H54 (cell line): ENCODE measurements at regions not wholly inside any gene's neighbourhood (a gene's known extent, or its start where the extent isn't known, plus 50 kb on each side); places are given as distances from the start of the nearest gene placed in this dataset.

Source experiments
- DNase-seq: peaks from one replicate; pipeline ENCODE4 v3.0.0; 2011; ENCODE audit warnings: low spot score, mixed read lengths; ENCODE audit not compliant: insufficient read length
- FAIRE-seq: peaks from 3 replicates; lab custom pipeline; 2011; peaks lifted over from hg19 to GRCh38; lab: Jason Lieb, UNC
- POLR2A ChIP-seq: IDR thresholded peaks from 2 replicates; pipeline ENCODE4 v1.6.1; 2011; ENCODE audit warnings: low read depth, mild to moderate bottlenecking, low read length

DNA sequence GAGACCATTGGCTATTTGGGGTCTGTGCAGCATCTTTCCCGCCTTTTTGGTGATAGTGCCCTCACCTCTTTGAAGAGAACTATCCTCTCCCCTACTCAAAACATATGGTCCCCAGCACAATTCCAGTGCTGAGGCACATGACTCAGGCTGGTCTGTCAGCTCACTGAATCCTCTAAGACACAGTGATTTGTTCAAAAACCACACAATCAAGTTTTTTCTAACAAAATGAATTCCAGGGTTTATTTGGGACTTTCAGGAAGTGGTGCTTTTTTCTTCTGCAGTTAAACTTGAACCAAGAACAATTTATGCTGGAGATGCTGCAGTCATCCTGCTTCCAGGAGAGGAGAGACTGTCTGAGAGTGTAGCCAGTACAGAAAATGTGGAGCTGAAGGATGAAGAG is 142.5 kb upstream of the LMCD1 start:
- FAIRE-seq (no peak), DNase-seq (no peak)
- no peak for TF ChIP-seq POLR2A

DNA sequence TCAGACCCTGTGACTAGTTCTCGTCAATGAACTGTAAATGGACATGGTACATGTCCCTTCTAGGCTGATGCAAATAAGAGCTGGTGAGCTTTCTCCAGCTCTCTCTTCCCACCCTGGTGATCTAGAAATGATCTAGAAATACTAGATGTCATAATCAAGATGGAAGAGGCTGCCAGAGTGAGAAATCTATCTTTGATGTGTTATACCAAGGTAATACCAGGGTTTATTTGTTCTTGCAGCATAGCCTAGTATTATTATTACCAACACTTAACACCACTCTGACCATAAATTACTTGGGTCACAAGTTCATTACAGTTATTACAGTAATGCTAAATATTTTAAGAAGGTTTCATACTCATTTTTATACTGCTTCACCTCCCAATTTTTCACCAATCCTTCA is 138.4 kb upstream of the LMCD1 start:
- no peak for FAIRE-seq
- no peak for DNase-seq
- no peak for TF ChIP-seq POLR2A

DNA sequence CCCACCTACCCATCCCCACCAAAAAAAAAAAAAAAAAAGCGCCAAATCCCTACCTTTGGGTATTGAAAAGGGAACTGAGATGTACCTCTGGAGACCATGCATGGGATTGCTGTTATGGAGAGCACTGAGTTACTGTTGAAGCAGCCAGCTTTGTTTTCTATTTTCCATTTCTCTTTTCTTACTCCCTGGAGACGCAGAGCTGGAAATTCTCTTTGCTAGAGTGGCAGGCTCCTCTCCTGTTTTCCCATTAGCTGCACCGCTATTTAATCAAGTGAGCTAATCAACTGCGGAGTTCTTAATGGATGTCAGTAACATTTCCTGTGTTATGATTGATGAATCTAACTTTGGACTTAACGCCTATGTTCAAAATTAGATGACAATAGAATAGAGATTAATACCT is 136.1 kb upstream of the LMCD1 start:
- TF ChIP-seq POLR2A, result no peak
- no peak for FAIRE-seq
- DNase-seq, result no peak

DNA sequence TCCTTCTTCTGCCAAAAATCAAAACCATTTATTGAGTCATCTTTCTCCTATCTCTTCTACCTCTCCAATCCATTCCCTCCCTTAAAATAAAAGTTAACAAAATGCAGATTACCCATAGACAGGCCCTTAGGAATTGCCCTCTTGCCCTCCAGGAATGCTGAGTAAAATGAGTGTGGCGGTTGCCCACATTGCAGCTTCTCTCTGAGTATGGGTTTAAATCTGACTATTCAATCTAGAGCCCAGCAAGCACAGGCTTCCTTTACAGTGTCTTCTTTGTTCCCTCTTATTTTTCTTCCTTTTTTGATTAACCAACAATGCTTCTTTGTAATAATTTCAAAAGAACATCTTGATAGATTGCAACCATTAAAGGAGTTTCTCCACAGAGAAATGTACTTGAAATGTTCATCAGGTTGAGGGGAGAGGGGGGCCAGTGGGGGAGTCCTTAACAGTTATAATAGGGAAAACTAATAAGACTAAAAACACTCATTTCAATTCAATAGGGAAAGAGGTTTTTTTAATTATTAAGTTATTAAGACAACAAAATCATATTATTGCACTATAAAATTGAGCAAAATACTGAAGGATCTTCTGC is 135.3 kb upstream of the LMCD1 start:
- no peak for FAIRE-seq
- DNase-seq, result no peak
- TF ChIP-seq POLR2A, result no peak

DNA sequence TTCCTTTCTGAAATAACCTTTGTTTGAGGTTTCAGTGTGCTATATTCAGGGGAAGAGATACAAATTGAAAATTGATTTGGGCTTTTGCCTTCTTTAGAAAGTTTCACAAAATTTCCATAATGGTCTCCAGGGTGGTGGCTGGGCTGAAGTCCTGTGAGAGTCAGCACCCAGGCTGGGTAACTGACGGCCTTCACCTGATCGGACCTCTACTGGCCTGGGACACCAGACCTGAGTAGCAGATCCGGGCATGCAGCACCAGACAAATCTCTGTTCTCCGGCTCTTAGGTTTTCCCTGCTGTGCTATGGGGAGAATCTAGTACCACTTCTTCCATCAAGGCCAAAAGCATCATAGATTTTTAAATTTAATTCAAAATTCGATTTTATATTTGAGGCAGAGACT is 133.0 kb upstream of the LMCD1 start:
- DNase-seq, result no peak
- FAIRE-seq, result no peak
- no peak for TF ChIP-seq POLR2A

DNA sequence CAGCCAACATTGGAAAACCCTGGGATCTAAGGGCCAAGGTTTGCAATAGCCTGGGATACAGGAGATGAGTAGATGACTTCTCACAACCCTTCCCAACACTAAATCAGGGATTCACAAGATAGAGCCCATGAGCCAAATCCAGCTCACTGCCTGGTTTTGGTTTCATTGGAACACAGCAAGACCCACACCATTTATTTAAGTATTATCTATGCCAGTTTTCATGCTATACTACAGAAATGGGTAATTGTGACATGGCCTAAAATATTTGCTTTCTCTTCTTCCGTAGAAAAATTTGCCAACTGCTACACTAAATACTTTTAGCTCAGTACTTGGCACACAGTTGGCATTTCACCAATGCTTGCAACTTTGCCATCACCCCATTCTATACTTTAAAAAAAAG is 132.0 kb upstream of the LMCD1 start:
- no peak for FAIRE-seq
- no peak for TF ChIP-seq POLR2A
- no peak for DNase-seq

DNA sequence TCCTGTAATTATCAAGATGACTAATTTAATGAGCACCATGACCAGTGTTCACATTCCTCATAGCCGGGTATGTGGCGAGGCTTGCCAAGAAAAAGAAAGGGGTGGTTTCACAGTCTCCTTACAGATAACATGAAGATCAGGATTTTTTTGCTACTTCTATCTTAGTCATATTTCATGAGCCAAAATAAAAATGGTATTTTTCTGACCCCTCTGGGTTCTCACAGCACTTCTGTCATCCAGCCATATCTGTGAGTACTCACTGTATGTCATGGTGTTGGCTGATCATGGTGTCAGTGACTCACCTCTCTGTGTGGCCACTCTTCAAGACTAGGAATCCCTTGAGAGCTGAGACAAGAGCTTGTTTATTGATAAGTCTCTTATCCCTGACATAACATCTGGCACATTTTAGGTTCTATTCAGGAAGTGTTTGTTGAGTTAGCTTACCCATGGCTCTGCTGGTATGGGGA is 130.5 kb upstream of the LMCD1 start:
- no peak for FAIRE-seq
- DNase-seq, result no peak
- TF ChIP-seq POLR2A, result no peak

DNA sequence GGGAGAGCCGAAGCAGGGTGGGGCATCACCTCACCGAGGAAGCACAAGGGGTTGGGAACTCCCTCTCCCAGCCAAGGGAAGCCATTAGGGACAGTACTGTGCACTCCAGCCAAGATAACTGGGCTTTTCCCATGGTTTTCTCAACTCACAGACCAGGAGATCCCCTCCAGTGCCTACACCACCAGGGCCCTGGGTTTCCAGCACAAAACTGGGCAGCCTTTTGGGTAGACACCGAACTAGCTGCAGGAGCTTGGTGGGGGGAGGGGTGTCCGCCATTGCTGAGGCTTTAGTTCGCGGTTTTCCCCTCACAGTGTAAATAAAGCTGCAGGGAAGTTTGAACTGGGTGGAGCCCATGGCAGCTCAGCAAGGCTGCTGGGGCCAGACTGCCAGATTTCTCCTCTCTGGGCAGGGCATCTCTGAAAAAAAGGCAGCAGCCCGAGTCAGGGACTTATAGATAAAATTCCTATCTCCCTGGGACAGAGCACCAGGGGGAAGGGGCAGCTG is 129.6 kb upstream of the LMCD1 start:
- no peak for FAIRE-seq
- no peak for DNase-seq
- no peak for TF ChIP-seq POLR2A

DNA sequence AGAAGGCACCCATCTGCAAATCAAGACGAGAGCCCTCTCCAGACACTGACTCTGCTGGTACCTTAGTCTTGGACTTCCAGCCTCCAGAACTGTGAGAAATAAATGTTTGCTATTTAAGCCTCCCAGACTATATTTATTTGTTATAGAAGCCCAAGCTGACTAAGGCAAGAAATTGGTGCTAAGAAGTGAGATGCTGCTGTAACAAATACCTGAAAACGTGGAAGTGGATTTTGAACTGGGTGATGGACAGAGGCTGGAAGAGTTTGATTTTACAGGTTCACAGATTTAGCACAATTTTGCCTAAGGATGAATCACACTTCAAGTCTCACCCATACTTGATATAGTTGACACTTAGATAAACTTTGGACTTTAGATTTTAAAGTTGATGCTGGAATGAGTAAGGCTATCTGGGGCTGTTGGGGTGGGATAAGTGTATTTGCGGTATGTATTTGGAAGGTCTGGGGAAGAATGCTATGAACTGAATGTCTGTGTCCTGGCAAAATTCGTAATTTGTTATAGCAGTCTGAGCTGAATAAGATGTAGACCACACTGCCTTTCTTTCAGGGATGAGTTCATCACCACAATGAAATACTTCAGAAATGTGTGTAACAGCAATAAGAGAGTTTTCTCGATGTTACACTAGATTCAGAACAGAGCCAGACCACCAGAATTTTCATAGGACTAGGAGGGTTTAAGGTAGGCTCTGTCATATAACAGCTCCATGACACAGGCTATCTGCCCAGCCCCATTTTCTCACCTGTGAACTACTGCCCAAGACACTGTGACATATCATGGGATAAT is 120.5 kb upstream of the LMCD1 start:
- DNase-seq, result no peak
- FAIRE-seq, result no peak
- TF ChIP-seq POLR2A, result no peak

DNA sequence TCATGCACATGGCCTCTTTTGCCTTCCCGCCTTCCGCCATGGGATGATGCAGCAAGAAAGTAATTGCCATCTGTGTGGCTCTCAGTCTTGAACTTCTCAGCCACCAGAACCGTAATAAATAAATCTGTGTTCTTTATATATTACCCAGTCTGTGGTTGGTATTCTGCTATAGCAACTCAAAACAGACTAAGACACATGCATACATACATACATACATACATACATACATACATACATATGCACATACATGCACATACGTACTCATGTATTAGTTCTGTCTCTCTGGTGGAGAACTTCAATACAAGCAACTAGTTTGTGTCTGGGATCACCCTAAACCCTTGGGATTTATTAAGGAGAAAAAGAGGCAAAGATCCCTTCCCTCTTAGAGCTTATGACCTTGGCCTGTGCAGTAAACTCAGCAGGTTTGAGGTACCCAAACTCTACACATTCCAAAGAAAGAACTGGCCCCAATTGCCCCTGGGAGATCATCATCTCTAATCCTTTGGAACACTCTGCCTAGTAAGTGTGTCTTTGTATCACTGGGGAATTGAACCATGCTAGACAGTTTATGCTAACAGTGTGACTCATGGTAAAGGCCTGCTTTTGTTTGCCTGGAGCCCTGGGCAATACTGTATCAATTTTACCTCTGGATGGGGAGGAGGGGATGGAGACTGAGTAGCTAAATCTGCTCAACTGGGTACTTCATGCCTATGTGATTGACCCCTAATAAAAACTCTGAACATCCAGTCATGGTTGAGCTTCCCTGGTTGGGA is 115.6 kb upstream of the LMCD1 start:
- DNase-seq (no peak), FAIRE-seq (no peak)
- TF ChIP-seq POLR2A, result no peak

DNA sequence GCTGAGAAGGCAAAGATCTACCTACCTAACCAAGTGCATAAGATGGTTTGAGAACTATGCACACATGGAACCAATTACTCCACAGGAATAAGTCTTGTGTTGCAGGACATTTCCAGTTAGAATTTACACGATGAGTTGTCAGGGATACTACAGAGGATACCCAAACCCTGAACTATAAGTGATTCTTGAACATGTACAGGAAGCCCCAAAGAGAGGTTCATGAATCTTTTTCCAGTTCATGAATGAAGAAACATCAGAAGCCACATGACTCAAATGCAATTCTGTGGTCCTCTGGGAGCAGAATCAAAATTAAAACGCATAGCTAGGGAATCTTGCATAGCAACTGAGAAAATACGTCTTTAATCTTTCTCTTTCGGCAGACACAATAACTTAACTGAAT is 114.1 kb upstream of the LMCD1 start:
- FAIRE-seq (no peak), DNase-seq (no peak)
- no peak for TF ChIP-seq POLR2A

DNA sequence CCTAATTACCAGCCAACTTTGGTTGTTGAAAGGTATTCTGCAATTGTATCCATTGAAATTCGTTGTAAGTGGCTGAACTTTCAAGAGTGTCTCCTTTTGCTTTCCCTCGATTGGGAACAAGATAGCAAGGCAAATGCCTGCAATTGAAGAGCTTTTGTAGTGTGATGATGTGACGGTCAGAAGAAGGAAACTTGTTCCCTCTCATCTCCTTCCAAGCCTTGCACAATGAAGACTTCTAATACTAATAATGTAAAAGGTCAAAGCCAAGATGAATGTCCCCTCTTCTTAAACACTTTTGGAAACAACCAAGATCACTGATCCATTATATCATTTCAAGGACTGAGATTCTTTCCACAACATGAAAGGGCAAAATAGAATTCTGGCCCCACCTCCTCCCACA is 101.9 kb upstream of the LMCD1 start:
- DNase-seq, result no peak
- no peak for TF ChIP-seq POLR2A
- no peak for FAIRE-seq

DNA sequence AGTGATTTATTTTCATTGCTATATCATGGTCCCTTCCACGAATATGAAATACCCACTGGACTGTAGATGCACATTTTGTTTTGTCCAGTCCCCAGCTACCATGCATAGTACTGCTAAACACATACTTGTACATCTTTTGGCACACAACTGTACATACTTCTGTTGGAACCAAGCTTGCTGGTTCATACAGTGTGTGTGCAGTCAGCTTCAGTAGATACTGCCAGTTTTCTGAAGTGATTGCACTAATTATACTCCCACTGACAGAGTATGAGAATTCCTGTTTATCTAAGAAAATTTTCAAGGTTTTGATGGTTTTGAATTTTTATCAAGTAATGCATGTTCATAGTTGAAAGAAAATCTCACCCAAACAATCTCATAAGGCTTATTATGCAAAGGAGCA is 100.7 kb upstream of the LMCD1 start:
- no peak for DNase-seq
- FAIRE-seq, result no peak
- TF ChIP-seq POLR2A, result no peak

DNA sequence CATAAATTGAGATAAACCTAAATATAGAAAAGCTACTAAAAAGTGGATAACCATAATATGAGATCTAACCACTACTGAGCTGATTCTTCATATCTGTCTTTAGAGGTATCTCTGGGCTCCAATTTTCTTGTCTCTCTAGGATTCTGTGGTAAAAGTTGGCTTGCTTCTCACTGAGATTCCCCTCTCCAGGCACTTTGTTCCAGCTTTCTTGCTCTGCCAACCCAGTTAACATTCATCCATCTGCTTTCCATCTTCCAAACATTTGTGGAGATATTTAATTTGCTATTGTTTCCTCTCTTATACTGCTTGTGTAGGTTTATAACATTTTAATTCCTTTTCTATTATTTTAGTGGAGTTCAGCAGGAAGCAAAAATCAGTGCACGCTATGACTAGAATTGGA is 97.6 kb upstream of the LMCD1 start:
- FAIRE-seq (no peak), DNase-seq (no peak)
- TF ChIP-seq POLR2A, result no peak
